ENCODE measurements at regions not wholly inside any gene's neighbourhood (a gene's known extent, or its start where the extent isn't known, plus 50 kb on each side); places are given as distances from the start of the nearest gene placed in this dataset.

DNA sequence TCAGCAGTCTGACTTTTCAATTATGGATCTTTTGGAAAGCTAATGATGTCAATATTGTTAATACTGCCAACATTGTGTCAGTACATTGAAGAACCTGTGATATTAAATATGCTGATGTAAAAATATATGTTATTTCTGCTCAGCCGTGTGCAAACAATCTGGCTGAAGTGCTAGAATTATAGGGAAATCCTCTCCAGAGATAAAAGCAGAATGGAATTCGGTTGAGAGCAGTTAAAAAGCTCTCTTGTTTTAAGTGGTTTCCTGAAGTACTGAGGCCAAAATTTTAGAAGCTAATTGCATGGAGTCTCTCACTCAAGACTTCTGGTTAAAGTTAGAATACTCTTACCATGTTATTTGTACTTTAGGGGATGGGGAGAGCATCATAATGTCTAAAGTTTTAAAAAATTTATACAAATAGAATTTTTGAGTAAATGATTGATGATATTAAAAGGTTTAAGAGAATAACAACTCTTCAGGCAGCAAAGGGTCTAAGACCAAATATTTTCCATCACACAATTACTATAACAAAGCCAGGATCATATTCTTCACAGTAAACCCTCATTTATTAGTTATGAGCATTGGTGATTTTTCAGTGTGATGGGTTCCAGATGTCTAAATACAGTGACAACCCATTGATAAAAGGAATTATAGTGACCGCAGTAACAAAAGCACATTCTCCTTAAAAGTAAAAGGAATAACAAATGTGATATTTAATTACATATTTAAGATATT, 834.2 kb upstream of the CXADR start:
- DNase-seq, result no peak

- DNase-seq, result no peak
Measured at GRCh38 chr21:16695074-16695473, 817.8 kb upstream of the CXADR start.

DNA sequence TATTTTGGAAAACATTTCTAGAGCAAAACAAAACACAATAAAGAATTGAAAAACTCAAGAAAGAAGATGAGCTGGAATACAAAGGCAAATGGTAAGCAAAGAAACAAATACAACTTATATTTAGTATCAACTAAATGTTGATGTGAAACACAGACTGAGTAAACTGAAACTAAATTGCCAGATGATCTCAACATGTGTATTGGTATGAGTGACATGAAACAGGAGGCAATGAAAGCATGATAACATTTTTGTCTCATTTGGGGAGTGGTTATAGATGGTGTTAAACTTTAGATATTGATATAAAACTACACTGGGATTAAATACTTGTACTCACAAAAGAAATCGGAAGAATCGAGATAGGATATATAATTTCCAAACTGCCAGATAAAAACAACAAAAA, 805.6 kb upstream of the CXADR start:
- no peak for DNase-seq

GRCh38 chr21:16708101-16708835, 804.6 kb upstream of the CXADR start:
- DNase-seq, result no peak

GRCh38 chr21:16709866-16710550, 802.8 kb upstream of the CXADR start:
- DNase-seq, result no peak

DNA sequence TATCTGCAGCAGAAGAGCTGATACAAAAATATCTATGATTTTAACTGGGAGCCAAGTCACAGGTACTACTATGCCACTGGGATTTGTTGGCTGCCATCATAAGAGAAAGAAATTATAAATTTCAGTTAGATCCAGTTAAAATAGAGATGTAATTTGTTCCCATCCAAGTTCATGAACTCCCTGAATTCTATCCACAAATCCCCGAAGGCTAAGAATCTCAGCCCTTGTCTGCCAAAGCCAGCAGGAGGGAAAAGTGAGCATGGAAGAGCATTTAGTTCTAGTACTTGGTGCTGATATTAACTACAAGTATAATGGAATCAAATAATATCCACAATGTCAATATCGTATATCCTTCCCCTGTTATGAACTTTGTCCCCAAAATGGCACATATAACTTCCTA, 801.1 kb upstream of the CXADR start:
- no peak for DNase-seq

- DNase-seq, result no peak
Measured at GRCh38 chr21:16713331-16714117, 799.3 kb upstream of the CXADR start.

DNA sequence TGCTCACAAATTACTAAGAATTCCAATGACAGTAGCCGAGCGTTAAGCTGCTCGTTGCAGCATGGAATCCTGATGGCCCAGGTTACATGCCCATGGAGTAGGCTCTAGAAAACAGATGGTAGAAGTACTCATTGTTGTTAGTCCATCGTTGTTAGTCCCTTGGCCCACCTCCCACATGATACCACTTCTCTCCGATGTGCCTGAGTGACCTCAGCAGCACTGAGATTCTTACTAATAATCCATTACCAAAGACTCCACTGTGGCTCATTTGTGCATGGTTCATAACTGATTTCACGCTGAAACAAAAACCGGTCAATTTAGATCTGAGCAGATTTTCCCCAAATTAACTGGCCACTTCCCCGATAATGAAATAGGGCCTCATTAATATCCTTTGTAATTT, 772.3 kb upstream of the CXADR start:
- DNase-seq, result no peak

- no peak for DNase-seq
Measured at GRCh38 chr21:16741141-16741665, 771.6 kb upstream of the CXADR start.

GRCh38 chr21:16742131-16742641, 770.7 kb upstream of the CXADR start:
- no peak for DNase-seq

DNA sequence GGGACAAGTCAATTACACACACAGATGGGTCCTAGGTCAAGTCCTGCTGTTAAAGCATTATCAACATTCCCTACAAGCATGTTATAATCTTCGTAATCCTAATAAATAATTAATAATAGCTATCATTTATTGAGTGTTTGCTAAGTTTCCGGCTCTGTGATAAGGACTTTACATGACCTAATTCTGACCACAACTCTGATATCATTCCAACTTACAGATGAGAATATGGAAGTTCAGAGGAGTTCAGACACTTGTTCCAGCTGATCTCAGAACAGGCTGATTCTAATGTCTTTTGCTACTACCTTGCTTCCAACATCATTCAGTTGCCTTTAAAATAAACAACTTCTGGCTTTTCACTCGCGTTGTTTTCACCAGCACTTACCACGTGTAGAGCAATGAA, 770.1 kb upstream of the CXADR start:
- no peak for DNase-seq

- DNase-seq, result no peak
Measured at GRCh38 chr21:16743317-16743716, 769.5 kb upstream of the CXADR start.

DNA sequence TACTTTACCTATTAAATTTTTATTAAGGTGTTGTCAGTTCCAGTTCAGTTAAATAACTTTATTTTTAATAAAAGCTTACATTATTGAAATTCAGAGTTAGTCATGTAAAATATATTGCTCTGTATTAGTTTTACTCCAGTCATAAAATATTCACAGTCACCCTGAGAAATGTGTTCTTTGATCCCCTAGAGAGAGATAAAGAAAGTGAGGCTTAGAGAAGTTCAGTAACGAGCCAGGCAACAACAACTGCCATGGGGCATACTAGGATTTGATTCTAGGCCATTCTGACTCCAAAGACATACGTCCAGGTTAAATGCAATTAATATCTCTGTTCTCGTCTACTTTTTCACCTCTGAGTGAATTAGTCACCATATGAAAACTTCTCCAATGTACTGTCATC, 761.9 kb upstream of the CXADR start:
- no peak for DNase-seq

GRCh38 chr21:16751695-16752474, 761.0 kb upstream of the CXADR start:
- no peak for DNase-seq

- DNase-seq, result no peak
Measured at GRCh38 chr21:16752475-16752857, 760.4 kb upstream of the CXADR start.

GRCh38 chr21:16755061-16755460, 757.8 kb upstream of the CXADR start:
- DNase-seq, result no peak

DNA sequence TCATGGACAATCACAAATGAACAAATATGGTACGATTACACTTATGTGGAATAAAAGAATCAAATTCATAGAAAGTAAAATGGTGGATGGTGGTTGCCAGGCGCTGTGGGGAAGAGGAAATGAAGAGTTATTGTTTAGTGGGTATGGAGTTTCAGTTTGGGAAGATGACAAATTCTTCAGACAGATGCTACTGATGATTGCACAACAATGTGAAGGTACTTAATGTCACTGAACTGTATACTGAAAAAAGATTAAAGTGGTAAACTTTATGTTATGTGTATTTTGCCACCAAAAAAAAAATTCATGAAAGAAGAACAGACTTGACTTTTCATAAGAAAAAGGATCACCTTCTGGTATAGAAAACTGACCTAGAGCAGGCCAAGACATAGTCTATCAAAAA, 745.6 kb upstream of the CXADR start:
- no peak for DNase-seq

DNA sequence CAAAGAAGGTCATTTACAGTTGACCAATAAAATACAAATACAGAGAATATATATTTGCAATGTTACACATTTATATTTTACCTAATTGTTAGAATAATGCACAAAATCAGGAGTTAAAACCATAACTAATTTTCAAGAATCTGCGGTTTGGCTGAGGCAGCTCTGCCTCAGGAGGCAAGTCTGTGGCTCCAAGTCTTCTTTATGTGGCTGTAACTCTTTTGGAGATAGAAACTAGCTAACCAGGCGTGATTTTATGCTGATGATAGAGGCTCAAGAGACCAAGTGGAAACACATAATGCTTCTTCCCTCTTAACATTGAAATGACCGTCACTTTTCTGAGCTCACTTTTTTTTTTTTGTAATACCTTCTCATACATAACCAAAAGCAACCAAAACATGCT, 744.7 kb upstream of the CXADR start:
- DNase-seq, result no peak

GRCh38 chr21:16770266-16770665, 742.6 kb upstream of the CXADR start:
- no peak for DNase-seq

GRCh38 chr21:16773206-16773605, 739.6 kb upstream of the CXADR start:
- DNase-seq, result no peak

DNA sequence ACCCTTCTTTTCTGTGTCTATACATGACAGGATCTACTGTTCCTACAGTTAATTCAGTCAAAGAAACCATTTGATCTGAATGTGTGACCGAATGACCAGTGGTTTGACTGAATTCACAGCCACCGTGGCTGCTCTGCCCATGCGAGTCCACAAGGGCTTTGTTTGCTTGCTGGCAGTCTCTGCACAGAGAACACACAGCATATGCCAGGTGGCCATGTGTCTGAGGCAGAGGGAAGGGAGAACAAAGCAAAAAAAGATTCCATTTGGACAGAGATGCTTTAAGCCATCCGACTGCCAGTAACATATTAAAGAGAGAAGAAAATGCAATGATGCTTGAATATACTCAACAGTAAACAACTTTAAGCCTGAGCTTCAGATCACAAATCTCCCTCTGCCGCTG, 737.8 kb upstream of the CXADR start:
- DNase-seq, result no peak

Data from T-helper 2 cell (primary cell).